ENCODE measurements at regions not wholly inside any gene's neighbourhood (a gene's known extent, or its start where the extent isn't known, plus 50 kb on each side); places are given as distances from the start of the nearest gene placed in this dataset.

DNA sequence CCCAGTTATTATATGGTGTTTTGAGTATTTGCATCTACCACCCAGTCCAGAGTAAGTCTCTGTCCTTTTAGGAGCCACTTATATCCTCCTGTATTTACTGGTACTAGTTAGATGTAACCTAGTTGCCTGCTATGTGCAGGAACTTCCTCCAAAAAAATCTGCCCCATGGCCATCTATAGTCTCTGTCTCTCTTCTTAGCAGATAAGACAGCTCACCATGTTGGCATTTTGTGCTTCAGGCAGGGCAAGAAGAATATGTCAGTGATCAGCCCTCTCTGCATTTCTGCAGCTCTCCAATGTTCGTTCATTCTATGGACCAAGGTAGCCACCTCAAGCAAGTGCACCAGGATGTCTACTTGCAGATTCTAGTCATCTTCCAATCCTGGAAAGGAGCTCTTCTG, 446.5 kb downstream of the TLE1 start:
- DNase-seq, result no peak

DNA sequence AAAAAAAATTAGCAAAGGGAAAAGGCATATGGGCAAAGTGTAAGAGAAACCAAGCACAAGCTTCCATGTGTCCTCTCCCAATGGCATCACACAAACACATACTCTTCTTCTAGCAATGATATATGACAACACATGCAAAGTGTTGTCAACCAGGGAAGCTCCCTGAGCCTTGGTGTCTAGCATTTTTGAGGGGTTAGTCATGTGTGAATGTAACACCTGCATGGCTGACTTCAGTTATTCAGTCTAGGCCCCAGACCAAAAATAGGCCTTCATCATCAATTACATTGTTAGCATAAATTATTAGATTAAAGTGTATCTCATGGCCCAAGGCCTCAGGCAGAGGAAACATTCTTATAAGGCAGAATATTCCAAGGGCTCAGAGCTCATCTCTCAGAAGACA, 450.0 kb downstream of the TLE1 start:
- no peak for DNase-seq

DNA sequence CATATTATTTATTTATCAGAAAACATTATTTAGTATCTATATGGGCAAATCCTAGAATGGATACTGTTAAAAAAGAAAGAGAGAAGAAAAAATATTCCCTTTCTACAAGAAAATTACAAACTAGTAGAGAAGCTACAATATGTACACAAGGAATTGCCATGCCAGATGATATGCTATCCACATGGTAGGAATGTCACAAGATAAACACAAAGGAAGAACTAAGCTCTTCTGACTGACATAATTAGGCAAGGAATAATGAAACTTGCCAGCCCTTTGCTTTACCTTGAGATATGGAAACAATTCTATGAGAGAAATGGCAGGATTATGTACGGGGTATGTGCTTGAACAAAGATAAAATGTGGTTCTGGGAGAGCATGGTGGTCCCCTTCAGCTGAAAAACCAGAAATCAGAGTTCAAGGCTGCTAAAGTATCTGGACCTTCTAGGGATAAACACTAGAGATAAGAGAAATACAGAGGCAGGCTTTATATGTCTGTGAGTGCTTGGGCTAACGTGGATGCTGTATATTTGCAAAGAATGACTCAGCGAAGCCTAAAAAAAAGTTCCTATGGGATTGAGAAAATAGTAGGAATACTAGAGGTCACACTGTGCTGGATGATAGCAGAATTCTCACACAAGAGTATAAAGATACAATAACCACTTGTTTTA, 451.6 kb downstream of the TLE1 start:
- no peak for DNase-seq

DNA sequence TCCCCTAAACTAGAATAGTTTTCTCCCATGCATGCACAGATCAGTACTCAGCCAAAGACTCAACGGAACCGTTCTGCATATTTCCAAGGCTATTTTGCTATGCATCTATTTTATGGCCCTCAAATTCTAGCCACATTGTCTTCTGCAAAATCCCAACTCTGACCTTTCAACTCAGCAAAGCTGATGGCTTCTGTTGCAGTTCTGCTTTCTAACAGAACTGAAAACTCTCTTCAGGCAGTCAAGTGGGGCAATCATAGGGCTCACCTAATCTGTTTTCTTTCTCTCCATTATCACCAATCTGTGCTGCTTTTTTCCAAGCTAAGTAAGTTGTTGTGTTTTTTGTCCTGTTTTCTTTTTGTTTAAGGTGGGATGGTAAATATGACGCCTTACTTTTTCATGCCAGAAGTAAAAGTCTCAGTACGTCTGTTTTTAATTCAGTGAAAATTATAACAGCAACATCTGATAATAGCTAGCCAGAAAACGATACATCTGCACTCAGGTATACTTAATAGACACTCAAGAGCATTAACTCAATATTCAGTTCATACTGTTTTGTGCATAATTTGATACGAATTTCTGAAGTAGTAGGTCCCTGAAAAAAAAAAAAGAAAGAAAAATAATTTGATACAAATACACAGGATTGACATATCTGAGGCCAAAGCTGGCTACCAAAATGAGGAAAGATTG, 454.3 kb downstream of the TLE1 start:
- DNase-seq, result no peak

DNA sequence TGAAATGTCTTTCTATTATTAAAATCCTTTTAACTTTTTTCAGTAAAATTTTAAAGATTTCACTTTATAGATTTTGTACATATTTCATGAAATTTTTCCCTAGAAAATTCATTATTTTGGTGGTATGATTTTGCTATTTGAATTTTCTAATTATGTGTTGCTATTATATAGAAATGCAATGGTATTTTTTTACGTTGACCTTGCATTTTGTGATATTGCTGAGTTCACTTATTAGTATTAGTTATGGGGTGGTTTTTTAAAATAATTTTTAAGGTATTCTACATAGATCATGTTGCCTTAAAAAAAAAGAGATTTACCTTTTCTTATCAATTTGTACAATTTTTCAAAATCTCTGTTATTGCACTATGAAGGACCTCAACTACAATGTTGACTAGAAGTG, 458.3 kb downstream of the TLE1 start:
- no peak for DNase-seq

DNA sequence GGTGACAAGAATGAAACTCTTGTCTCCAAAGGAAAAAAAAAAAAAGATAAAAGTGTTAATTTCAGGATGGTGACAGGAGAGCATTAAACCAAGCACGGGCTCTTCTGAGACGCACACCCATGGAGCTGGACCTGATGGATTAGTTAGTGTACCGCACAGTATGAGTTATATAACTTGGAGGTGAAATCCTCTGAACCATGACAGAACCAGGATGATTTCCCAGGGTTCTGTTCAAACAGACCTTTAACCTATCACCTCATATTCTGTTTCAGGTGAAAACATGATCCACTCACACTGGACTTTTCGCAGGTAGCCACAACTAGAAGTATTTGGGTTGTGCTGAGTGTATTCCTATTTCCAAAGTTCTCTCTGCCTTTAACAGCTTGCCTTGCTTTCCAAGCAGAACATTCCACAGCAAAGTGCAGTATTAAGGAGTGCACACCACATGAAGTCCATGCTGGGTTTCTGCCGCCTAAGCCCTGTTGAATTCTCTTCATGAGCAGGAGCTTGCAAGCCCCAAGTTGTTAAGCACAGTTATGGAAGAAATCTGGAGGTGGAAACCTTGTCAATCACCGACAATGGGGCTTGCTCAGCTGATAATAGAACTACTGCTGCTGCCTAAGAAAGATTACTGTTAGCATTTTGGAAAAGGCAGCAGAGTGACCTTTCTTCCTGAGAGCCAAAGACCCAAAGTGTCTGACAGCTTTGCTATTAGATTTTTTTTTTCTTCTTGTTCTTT, 461.7 kb downstream of the TLE1 start:
- DNase-seq, result no peak

DNA sequence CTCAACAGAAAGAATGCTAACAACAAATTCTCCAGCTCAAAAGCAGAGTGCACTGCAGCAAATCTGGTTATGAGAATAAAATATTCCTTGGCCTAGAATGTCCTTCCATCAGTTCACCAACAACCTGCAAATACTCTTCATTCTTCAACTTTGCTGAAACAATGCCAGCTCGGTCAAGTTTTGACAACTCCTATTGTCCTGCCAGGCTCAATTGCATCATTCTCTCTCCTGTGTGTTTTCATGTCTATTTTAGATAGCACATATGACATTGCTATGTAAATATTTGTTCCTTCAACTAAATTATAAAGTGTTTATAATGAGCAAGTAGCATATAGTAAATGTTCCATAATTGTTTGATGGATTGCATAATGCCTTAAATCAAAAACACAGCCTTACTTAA, 463.8 kb downstream of the TLE1 start:
- no peak for DNase-seq

DNA sequence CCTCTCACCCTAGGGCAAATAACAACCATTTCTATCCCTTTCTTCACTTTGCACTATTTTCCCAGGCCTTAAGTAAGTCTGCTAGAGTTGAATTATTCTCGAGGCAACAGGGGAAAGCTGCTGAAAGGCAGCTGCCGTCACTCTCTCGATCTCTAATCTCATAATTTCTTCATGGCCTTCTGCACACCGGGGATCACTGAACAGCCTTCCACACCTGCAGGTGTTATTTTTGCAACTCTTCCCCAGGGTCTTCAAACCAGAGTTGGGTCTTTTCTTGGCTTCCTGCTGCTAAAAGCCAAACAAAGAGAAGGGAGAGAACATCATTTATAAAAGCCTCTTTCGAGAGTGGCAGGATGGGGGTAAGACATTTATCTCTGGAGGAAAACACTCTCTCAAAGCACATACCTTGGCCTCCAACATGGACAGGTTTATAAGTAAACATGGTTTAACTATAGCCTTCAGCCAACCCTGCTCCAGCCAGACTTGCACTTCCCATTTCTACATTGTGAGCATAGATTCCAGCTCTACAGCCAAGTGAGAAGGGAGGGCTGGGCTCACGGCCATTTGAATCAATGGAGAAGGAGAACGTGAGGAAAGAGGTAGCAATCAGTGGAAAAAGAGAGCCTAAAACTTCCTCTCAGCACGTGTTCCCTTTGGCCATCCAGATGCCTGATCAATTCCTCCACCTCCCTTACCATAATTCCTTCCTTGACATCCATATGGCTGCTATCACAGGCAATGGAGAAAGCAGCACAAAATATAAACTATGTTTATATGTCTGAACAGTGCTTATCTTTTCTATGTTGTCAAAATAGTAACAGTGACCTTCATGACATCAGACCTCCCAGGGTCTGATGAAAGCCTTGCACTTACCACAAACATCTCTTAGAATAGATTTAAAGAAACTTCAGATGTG, 464.9 kb downstream of the TLE1 start:
- no peak for DNase-seq

DNA sequence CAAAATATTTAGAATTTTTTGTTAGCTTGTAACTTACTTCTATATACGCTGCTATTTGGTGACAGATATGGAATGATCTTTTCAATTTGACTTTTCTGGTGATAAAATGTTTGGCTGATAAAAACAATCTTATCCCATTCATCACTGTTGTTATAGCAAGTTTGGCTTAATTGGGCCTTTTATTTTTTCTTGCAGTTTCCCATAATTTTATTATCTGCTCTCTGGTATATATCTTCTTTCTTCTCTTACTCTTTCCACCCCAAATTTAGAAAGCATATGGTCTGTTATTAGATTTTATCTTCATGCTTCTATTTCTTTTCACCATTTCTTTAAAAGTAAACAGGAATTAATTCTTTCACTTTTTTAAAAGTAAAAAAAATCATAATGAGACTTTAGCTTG, 474.4 kb downstream of the TLE1 start:
- DNase-seq, result no peak

DNA sequence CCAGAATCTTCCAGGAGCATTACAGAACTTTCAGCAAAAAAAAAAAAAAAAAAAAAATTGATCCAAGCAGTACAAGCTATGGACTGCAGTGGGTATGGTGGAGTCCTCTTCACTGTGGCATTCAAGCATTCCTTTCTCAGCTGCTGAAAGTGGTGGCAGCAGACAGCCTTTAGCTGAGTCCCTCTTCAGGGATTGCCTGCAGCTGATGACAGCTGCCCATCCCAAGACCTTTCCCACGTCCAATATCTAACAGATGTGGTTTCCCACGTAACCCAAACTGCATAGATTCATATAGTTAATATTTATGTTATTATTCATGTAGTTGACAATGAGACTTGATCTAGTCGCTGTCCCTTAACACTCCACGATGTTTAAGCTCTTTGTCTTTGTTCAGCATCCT, 475.9 kb downstream of the TLE1 start:
- no peak for DNase-seq

DNA sequence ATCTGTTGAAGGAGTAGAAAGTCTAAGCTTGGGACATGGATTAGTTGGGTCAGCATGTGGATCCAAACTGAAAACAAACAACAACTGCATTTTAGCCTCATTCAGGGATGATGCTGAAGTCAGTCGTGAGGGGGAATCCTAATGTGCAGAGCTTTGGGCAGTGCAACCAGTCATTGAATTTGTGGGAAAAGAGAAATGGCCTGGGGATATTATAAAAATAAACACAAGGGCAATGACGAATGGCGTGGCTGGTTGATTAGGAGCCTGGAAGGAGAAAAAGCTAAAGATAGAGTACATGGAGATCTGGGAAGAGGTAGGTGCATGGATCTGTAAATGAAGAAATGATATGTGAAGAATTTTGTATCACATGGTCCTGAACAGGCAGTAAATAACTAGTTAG, 477.6 kb downstream of the TLE1 start:
- no peak for DNase-seq

DNA sequence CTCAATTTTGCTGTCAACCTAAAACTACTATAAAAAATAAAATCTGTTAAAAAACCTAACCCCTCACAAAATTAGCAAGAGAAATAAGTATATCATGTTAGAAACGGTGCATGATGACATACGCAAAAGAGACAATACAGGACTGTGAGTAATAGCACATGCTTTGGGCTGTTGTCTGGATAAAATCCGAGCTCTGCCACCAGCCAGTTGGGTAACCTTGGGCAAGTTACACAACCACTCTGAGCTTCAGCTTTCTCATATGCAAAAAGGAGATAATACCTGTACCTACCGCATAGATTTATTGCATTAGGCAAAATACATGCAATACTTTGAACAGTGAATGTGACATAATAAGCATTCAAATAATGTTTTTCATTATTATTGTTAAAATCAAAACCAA, 481.7 kb downstream of the TLE1 start:
- DNase-seq, result no peak

DNA sequence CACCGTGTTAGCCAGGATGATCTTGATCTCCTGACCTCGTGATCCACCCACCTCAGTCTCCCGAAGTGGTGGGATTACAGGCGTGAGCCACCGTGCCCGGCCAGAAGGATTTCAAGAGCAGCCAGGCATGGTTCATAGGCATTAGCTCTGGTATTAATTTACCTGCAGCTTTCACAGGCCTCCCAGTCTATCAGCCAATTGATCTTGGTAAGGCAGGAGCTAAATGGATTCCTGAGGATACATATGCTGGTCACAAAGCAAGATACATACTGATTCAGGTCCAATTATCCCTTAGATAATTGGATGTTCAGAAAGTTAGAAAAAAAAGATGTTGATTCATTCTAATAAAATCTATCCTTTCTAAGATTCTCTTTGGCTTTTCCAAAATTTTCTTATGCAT, 487.1 kb downstream of the TLE1 start:
- no peak for DNase-seq

DNA sequence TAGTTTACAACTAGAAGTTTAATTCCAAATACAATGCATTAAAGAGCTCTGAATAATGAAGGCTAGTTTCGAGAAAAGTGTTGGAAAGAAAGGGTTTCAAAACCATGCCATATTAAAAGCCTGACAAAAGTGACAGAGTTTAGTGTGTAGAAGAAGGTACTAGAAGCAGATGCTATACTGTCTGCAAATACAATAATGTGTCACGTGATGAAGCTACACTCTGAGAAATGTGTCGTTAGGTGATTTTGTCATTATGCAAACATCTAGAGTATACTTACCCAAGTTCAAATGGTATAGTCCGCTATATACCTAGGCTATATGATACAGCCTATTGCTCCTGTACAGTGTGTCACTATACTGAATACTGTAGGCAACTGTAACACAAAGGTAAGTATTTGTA, 494.1 kb downstream of the TLE1 start:
- no peak for DNase-seq

DNA sequence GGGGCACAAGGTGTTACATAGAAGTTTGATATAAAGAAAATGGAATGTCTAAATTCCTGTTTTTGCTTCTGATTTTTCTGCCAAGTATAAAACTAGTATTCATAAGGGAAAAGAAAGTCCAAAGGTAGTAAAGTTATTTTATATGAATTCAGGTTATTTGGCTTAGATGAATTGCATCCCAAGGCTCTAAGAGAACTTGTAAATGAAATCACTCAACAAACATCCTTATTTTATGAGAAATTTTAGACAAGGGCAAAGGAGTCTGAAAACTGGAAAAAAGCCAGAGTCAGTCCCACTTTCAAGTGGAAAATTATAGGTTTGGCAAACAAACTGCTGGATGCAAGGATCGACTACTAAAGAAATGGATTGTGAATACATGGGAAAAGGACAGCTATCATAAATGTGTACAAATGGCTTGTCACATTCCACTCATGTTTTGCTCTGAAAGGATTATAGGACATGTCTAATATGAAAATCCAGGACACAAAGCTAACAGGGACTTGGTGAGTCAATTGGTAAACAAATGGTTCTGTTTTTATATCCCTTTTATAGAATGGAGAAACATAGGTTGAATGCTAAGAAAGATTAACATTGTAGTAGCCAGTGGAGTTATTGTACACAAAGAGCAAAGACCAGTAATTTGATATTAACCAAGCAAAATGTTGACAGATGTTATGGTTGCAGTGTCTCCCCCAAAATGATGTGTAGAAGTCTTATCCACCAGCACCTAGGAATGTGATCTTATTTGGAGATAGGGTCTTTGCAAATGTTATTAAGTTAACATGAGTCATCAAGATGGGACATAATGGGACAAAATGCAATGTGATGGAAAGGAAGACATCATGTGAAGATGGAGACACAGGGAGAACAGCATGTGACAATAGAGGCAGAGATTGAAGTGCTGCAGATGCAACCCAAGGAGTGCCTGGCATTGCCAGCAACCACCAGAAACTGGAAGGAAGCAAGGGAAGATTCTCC, 495.7 kb downstream of the TLE1 start:
- no peak for DNase-seq

DNA sequence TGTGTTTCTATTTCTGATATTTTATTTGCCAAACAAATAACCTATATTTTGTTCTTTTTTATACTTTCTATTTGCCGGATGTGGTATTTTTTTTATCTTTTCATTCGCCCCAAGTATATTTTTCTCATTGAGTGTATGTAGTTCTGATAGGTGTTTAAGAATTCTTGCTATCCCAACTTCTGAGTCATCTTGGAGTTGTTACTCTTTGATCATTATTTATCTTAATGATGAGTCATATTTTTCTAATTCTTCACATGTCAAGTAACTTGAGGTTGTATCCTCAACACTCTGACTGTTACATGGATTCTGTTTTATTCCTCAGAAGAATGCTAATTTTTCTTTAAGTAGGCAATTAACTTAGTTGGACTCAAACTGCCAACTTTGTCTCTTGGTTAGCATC, 498.1 kb downstream of the TLE1 start:
- no peak for DNase-seq

DNA sequence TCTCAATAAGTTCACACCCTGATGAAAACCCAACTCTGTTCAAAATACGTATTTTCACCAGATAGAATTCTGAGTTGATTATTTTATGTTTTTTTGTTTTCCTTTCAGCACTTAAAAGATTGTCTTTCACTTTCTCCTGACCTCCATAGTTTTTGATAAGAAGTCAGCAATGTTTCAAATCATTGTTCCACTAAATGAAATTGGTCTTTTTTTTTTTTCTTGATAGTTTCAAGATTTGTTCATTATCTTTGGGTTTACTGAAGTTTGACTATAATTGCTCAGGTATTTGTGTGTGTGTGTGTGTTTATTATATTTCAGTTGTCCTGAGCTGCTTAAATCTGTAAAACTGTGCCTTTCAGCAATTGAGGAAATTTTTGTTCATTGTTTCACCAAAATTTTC, 498.7 kb downstream of the TLE1 start:
- no peak for DNase-seq

DNA sequence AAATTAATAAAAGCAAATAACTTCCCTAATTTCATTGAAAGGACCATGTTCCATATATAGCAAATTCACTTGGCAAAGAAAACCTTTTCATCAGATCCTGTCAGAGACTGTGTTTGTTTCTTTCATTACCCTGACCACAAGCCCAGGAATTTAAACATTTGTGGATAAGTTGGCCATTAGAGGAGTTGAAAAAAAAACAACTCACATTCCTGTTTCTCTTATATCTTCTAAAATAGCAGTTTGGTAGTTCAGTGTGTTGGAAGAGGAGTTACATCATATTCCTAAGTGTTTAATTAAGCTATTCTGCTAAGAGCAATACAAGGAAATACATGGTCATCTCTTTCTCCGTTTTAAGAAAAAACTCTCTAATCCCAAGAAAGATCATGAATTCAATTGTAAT, 505.6 kb downstream of the TLE1 start:
- DNase-seq, result no peak

DNA sequence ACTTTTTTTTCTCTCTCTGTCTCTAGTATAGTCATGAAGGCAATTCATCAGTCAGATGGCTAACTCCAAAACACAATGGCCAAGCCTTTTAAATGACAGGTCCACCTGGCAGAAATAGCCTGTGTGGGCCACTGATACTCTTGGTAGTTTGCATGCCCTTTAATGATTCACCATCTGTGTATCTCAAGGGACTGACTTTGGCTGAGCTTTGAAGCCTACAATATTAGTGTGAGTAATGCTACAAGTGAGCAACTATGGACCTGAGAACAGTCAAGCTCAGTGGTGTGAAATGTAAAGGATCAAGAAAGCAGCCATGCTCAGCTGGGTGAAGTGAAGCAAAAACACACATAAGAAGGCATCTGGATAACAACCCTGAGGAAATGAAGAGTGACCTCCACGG, 506.9 kb downstream of the TLE1 start:
- no peak for DNase-seq

DNA sequence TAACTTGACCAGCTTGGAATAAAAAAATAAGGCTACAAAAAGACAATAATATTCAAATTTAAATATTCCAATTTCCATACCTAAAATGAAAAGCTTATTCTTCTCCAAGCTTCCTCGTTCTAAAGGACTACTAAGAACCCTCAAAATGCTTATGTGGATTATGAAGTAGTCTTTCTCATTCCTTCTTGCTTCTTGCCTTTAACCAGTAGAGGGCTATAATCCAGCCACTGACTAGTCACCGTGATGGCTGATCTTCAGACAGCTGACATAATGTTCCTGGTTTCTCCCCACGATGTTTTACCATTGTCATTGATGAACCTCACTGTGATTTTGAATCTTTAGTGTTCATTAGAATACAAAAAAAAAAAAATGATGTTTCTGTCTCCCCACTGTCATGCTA, 515.3 kb downstream of the TLE1 start:
- no peak for DNase-seq

DNA sequence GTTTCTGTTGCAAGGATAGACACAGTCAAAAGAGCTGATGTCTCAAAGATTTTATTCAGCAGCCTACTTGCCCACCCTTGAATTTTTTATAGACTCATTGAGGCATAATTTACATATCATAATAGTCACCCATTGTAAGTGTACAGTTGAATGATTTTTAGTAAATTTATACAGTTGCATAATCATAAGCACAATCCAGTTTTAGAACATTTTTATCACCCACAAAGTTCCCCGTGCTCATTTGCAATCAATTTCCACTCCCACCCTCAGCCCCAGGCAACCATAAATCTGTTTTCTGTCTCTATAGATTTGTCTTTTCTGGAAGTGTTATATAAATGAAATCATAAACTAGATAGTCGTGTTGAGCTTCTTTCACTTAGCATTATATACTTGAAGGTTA, 517.7 kb downstream of the TLE1 start:
- no peak for DNase-seq

DNA sequence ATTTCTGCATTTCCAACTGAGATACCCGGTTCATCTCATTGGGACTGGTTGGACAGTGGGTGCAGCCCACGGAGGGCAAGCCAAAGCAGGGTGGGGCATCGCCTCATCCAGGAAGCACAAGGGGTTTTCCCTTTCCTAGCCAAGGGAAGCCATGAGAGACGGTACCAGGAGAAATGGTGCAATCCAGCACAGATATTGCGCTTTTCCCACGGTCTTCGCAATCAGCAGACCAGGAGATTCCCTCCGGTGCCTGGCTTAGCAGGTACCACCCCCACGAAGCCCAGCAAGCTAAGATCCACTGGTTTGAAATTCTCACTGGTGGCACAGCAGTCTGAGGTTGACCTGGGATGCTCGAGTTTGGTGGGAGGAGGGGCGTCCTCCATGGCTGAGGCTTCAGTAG, 527.0 kb downstream of the TLE1 start:
- DNase-seq, result no peak
